Stimulated activated CD4-positive, alpha-beta T cell treated with anti-CD3 and anti-CD28 coated beads, Interleukin-4, amount 100 ng/mL, for 48 hours (primary cell): ENCODE measurements at regions not wholly inside any gene's neighbourhood (a gene's known extent, or its start where the extent isn't known, plus 50 kb on each side); places are given as distances from the start of the nearest gene placed in this dataset.
"Not testable (repeated sequence)": the region's sequence is repeated elsewhere in the genome, so short reads cannot be mapped to it uniquely, and the experiment has no call there.

Experiments used
- DNase-seq, 2 donors: peaks; one replicate each; pipeline ENCODE4 v3.0.0-alpha.2; 2020; ENCODE audit warnings: low read depth in 2 of 2

GRCh38 chr3:104244680-104245220, 1122.0 kb upstream of the ALCAM start:
- DNase-seq = no peak

- DNase-seq = no peak
Observed at GRCh38 chr3:104245261-104245660, 1121.4 kb upstream of the ALCAM start.

- DNase-seq = no peak
Observed at GRCh38 chr3:104245981-104246380, 1120.7 kb upstream of the ALCAM start.

- no peak for DNase-seq
Observed at GRCh38 chr3:104257486-104257885, 1109.2 kb upstream of the ALCAM start.

- no peak for DNase-seq
Observed at GRCh38 chr3:104263477-104263876, 1103.2 kb upstream of the ALCAM start.

GRCh38 chr3:104266219-104266618, 1100.5 kb upstream of the ALCAM start:
- not testable (repeated sequence) for DNase-seq

GRCh38 chr3:104269771-104270170, 1096.9 kb upstream of the ALCAM start:
- DNase-seq = no peak

GRCh38 chr3:104273046-104273649, 1093.6 kb upstream of the ALCAM start:
- no peak for DNase-seq

GRCh38 chr3:104275199-104275598, 1091.5 kb upstream of the ALCAM start:
- no peak for DNase-seq

- DNase-seq = no peak
Observed at GRCh38 chr3:104279617-104280016, 1087.1 kb upstream of the ALCAM start.

- no peak for DNase-seq
Observed at GRCh38 chr3:104281713-104282112, 1085.0 kb upstream of the ALCAM start.

GRCh38 chr3:104286645-104287044, 1080.1 kb upstream of the ALCAM start:
- DNase-seq = no peak

- DNase-seq = no peak
Observed at GRCh38 chr3:104291437-104291851, 1075.3 kb upstream of the ALCAM start.

- no peak for DNase-seq
Observed at GRCh38 chr3:104291878-104292277, 1074.8 kb upstream of the ALCAM start.

- no peak for DNase-seq
Observed at GRCh38 chr3:104297617-104298016, 1069.1 kb upstream of the ALCAM start.

- DNase-seq = no peak
Observed at GRCh38 chr3:104298662-104299061, 1068.0 kb upstream of the ALCAM start.

- DNase-seq = no peak
Observed at GRCh38 chr3:104316118-104316517, 1050.6 kb upstream of the ALCAM start.

- DNase-seq = no peak
Observed at GRCh38 chr3:104323226-104323625, 1043.5 kb upstream of the ALCAM start.

- no peak for DNase-seq
Observed at GRCh38 chr3:104347291-104347690, 1019.4 kb upstream of the ALCAM start.

- DNase-seq = no peak
Observed at GRCh38 chr3:104349836-104350235, 1016.9 kb upstream of the ALCAM start.

- no peak for DNase-seq
Observed at GRCh38 chr3:104353951-104354350, 1012.8 kb upstream of the ALCAM start.

- no peak for DNase-seq
Observed at GRCh38 chr3:104359546-104359945, 1007.2 kb upstream of the ALCAM start.

GRCh38 chr3:104360038-104360437, 1006.7 kb upstream of the ALCAM start:
- no peak for DNase-seq

- not testable (repeated sequence) for DNase-seq
Observed at GRCh38 chr3:104361748-104362147, 1005.0 kb upstream of the ALCAM start.
